ENCODE measurements at regions not wholly inside any gene's neighbourhood (a gene's known extent, or its start where the extent isn't known, plus 50 kb on each side); places are given as distances from the start of the nearest gene placed in this dataset.

DNA sequence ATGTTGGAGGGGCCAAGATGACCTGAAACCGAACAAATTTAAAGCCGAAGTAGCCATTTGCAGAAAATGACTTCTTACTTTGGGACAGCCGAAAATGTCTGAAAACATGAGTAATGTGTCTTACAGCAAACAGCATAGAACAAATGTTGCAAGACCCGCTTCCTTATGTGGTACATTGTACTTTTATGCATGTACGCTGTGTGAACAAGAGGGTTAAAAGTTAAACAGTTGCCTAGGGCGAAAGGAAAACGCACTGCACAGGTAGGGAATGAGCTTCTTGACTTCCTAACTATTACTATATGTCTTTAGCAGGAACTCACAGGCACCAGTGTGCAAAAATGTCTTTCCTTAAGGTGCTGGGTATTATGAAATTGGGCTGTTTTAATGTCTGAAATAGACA, 303.5 kb upstream of the MGMT start:
- peak; percentile 16 for DNase-seq (ENCODE audit: low read depth)
- no peaks in the 10 kb centered on the region for H3K27me3 ChIP-seq (ENCODE audit: control insufficient read depth, insufficient read depth, low read length)
- H3K36me3 ChIP-seq (ENCODE audit: control insufficient read depth, insufficient read depth, low read length) = no peaks in the 10 kb centered on the region
- TF ChIP-seq, protein P1, sequence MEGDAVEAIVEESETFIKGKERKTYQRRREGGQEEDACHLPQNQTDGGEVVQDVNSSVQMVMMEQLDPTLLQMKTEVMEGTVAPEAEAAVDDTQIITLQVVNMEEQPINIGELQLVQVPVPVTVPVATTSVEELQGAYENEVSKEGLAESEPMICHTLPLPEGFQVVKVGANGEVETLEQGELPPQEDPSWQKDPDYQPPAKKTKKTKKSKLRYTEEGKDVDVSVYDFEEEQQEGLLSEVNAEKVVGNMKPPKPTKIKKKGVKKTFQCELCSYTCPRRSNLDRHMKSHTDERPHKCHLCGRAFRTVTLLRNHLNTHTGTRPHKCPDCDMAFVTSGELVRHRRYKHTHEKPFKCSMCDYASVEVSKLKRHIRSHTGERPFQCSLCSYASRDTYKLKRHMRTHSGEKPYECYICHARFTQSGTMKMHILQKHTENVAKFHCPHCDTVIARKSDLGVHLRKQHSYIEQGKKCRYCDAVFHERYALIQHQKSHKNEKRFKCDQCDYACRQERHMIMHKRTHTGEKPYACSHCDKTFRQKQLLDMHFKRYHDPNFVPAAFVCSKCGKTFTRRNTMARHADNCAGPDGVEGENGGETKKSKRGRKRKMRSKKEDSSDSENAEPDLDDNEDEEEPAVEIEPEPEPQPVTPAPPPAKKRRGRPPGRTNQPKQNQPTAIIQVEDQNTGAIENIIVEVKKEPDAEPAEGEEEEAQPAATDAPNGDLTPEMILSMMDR (IDR thresholded peaks at IDR 0.05; ENCODE audit: insufficient read depth, low read length, poor library complexity, severe bottlenecking) = no peak
- no peak overlapping the region for H3K4me3 ChIP-seq (ENCODE audit: low read depth, low read length)

DNA sequence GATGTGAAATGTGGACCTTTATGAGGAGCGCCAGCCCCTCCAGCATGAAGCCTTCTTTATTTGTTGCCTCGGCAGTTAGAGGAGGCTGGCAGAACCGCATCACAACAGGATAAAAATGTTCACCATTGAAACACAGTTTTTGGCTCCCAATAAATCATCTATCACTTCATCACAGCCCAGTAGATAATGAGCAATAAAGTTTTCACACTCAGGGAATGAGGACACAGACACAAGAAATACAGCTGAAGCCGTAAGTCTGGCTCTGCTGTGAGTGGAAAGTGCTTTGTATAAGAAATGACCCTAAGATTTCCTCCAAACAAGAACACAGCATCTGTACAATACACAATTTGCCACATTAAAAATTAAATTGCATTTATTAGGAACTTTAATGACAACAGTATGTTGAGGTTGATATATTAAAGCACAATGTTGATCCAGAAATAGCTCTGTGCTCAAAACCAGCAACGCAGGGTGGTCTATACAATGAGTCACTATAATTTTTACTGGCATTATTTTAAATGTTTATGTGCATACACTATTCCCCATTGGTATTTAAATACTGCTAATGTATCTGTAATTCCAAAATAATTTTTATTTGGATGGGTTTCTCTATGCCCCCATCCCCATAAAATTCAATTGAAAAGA, 301.8 kb upstream of the MGMT start:
- Histone ChIP-seq H3K27me3 (ENCODE audit: control insufficient read depth, insufficient read depth, low read length) (no peaks in the 10 kb centered on the region), H3K36me3 (ENCODE audit: control insufficient read depth, insufficient read depth, low read length) (no peaks in the 10 kb centered on the region), H3K4me3 (ENCODE audit: low read depth, low read length) (no peak overlapping the region)
- TF ChIP-seq, protein P1 (IDR thresholded peaks at IDR 0.05; ENCODE audit: insufficient read depth, low read length, poor library complexity, severe bottlenecking) = no peak
- no peak for DNase-seq (ENCODE audit: low read depth)

DNA sequence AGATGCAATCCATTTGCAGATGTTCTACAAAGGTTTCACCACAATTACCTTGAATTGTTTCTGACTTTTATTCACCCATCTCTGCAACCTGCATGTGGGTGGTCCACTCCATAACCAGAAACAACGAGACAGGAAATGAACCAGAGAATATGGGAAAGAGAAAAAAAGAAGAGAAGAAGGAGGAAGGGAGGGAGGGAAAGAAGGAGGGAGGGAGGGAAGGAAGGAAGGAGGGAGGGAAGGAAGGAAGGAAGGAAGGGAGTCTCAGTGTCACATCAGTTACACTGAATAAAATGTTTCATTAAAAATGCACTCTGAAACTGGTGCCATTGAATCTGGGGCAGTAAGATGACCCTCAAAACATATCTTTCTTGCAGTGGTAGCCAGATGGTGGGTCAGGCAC, 301.3 kb upstream of the MGMT start:
- TF ChIP-seq, protein P1 (IDR thresholded peaks at IDR 0.05; ENCODE audit: insufficient read depth, low read length, poor library complexity, severe bottlenecking) = no peak
- Histone ChIP-seq H3K27me3 (ENCODE audit: control insufficient read depth, insufficient read depth, low read length) (no peaks in the 10 kb centered on the region), H3K4me3 (ENCODE audit: low read depth, low read length) (no peak overlapping the region), H3K36me3 (ENCODE audit: control insufficient read depth, insufficient read depth, low read length) (no peaks in the 10 kb centered on the region)
- no peak for DNase-seq (ENCODE audit: low read depth)

DNA sequence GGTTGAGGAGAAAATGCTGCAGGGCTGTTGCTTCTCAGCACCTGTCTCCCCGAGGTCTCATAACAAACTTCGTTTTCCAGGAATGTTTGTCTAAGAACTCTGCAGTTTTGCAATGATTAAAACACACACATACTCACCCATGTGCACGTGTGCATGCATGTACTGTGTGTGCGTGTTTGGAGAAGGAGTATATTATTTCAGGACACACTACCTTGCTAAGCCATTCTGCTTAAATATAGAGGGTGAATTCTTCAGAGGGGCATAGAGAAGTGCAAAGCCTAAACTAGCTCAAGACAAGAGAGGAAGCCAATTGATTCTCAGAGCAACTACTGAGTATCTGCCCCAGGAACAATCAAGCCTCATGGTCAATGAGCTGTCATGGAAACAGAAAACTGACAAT, 298.4 kb upstream of the MGMT start:
- H3K36me3 ChIP-seq (ENCODE audit: control insufficient read depth, insufficient read depth, low read length) = no peaks in the 10 kb centered on the region
- H3K27me3 ChIP-seq (ENCODE audit: control insufficient read depth, insufficient read depth, low read length) = no peaks in the 10 kb centered on the region
- no peak for DNase-seq (ENCODE audit: low read depth)
- no peak overlapping the region for H3K4me3 ChIP-seq (ENCODE audit: low read depth, low read length)
- TF ChIP-seq, protein P1 (IDR thresholded peaks at IDR 0.05; ENCODE audit: insufficient read depth, low read length, poor library complexity, severe bottlenecking) = no peak

DNA sequence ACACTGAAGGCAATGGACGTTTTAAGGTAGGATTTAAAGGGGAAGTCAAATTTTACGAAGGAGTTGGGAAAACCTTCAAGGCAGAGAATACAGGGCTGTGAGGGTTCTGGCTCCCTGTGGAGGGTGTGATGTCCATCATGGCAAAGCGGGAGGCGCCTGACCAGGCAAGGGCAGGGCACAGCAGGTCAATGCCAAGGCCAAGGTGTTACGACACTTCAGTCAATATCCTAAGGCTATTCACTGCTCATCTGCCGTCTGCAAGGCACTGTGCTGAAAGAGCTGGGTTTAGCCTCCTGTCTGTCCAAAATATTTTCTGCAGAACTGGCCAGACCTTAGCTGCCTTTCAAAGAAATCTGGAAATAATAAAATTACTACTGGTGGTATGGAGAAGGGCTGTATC, 297.9 kb upstream of the MGMT start:
- no peak for DNase-seq (ENCODE audit: low read depth)
- Histone ChIP-seq H3K36me3 (ENCODE audit: control insufficient read depth, insufficient read depth, low read length) (no peaks in the 10 kb centered on the region), H3K27me3 (ENCODE audit: control insufficient read depth, insufficient read depth, low read length) (no peaks in the 10 kb centered on the region), H3K4me3 (ENCODE audit: low read depth, low read length) (no peak overlapping the region)
- TF ChIP-seq, protein P1 (IDR thresholded peaks at IDR 0.05; ENCODE audit: insufficient read depth, low read length, poor library complexity, severe bottlenecking) = no peak

DNA sequence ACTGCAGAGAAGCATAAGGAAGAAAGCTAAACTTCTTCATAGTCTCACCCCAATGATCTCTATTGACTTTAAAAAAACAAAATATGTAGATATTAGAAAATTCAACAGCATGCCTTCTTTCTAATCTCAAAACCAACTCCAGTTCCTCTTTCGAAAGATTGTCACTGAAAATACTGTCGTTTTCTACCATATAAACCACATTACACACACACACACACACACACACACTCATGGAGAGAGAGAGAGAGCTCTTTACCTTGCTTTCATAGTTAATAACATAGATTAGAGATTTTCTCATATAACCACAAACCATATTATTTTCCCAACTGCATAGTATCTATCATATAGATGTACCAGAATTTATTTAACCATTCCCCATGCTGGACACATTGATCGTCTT, 296.2 kb upstream of the MGMT start:
- H3K27me3 ChIP-seq (ENCODE audit: control insufficient read depth, insufficient read depth, low read length) = no peaks in the 10 kb centered on the region
- TF ChIP-seq, protein P1 (IDR thresholded peaks at IDR 0.05; ENCODE audit: insufficient read depth, low read length, poor library complexity, severe bottlenecking) = no peak
- no peaks in the 10 kb centered on the region for H3K36me3 ChIP-seq (ENCODE audit: control insufficient read depth, insufficient read depth, low read length)
- no peak for DNase-seq (ENCODE audit: low read depth)
- H3K4me3 ChIP-seq (ENCODE audit: low read depth, low read length) = no peak overlapping the region

All from kidney epithelial cell (primary cell).